Thymus (tissue), 11 donors: ENCODE measurements at regions not wholly inside any gene's neighbourhood (a gene's known extent, or its start where the extent isn't known, plus 50 kb on each side); places are given as distances from the start of the nearest gene placed in this dataset.

Experiments used
- DNase-seq, 9 donors: peaks; one replicate each; pipeline ENCODE4 v3.0.0-alpha.2; 2013; ENCODE audit warnings: low spot score in 9 of 9, low read depth in 6 of 9, missing footprints in 1 of 9
- H3K27ac ChIP-seq, 2 donors: one replicate each; pipeline ENCODE4 v1.5.1; 2013; ENCODE audit warnings: control low read depth in 1 of 2, low read depth in 1 of 2, low read length in 1 of 2, mild to moderate bottlenecking in 1 of 2, moderate library complexity in 1 of 2
- H3K27me3 ChIP-seq, 2 donors: one replicate each; pipeline ENCODE4 v1.5.1; 2013; ENCODE audit warnings: low read length in 1 of 2; ENCODE audit not compliant: control insufficient read depth in 2 of 2, insufficient read depth in 1 of 2
- H3K36me3 ChIP-seq, 2 donors: one replicate each; pipeline ENCODE4 v1.5.1; 2013; ENCODE audit warnings: low read length in 1 of 2, mild to moderate bottlenecking in 1 of 2, moderate library complexity in 1 of 2; ENCODE audit not compliant: control insufficient read depth in 2 of 2, insufficient read depth in 2 of 2
- H3K4me1 ChIP-seq, 2 donors: one replicate each; pipeline ENCODE4 v1.5.1; 2013; ENCODE audit warnings: low read length in 2 of 2; ENCODE audit not compliant: control insufficient read depth in 2 of 2, insufficient read depth in 2 of 2
- H3K4me3 ChIP-seq, 2 donors: one replicate each; pipeline ENCODE4 v1.5.1; 2013; ENCODE audit warnings: low read length in 2 of 2, control low read depth in 1 of 2, mild to moderate bottlenecking in 1 of 2
- H3K9me3 ChIP-seq, 2 donors: one replicate each; pipeline ENCODE4 v1.5.1; 2013; ENCODE audit warnings: low read length in 1 of 2, mild to moderate bottlenecking in 1 of 2; ENCODE audit not compliant: control insufficient read depth in 2 of 2, insufficient read depth in 1 of 2
- WGBS: extraction: QIAGEN DNeasy Blood & Tissue Kit; methylation state at CpG from one replicate; pipeline ENCODE4 v1.1.7; 2013; 5-methylcytosine and 5-hydroxymethylcytosine counted together
- donor health status: healthy.

DNA sequence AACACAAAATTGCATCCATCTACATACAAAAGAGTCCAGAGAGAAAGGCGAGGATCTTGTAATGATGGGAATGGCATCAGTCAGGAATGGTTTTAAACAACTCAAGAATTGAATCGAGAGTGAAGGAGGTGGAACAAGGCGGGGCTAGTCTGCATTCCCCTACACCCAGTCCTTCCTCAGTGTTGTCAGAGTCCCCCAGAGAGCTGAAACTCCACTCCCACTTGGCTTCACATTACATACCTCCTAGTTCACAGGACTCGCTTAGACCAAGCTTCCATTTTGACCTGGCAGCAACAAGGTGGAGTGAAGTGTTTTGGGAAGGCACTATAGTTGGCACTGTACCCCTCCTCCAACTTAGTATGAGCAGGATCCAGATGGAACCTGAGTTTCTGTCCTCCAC lies 1273.5 kb upstream of the CRIM1 start:
- no peaks in the 10 kb centered on the region for H3K4me1 ChIP-seq
- DNase-seq = no peak
- no peaks in the 10 kb centered on the region for H3K36me3 ChIP-seq
- H3K4me3 ChIP-seq = no peak overlapping the region
- no peak overlapping the region for H3K27ac ChIP-seq
- WGBS = 86% methylated on average over 4 of the region's 4 CpGs
- no peaks in the 10 kb centered on the region for H3K27me3 ChIP-seq
- H3K9me3 ChIP-seq = no peaks in the 10 kb centered on the region

DNA sequence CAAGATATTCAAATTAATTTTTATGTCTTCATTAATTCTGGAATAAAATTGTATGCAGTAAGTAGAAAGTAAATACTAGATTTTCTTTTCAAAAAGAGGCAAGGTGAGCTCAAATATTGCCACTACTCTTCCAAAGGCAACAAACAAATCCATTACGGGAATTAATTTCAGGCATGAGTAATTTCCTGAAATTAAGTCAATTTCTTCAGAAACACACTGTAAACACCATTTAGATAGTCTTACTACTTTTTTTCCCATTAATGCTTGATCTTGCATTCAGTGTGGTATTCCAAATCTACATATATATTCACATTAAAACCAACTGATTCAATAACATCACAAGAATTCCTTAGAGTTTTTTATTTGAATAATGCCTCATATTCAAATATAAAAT lies 1274.0 kb upstream of the CRIM1 start:
- H3K4me3 ChIP-seq = no peak overlapping the region
- H3K27ac ChIP-seq = no peak overlapping the region
- H3K9me3 ChIP-seq = no peaks in the 10 kb centered on the region
- no peaks in the 10 kb centered on the region for H3K4me1 ChIP-seq
- 93% methylated on average over 1 of the region's 1 CpG for WGBS
- H3K27me3 ChIP-seq = no peaks in the 10 kb centered on the region
- no peaks in the 10 kb centered on the region for H3K36me3 ChIP-seq
- DNase-seq = no peak

DNA sequence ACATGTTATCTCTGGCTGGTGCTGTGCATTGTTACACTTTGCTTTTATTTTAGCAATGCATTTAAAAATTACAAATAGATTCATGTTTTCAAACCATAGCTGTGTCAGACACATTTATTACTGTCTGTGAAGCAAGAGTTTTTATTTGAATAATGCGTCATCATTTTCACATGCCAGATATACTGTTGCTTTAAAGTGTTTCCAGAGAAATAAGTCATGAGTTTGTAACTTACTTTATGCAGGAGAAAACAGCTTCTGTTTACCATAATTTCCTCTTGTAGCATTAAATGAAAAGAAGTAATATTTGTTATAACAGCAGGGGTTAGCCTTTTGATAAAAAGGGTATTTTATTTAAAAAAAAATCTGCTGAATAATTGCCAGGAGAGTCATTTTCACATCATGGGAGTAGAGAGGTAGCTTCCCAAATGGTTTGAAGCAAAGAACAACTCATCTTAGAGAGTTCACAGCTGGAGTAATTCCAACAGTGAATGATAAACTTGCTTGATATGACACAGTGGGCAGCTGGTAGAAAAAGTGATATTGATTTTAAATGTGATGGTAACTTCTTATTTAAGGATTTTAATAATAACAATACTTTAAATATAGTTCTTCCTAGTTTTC lies 1274.5 kb upstream of the CRIM1 start:
- Histone ChIP-seq H3K9me3 (no peaks in the 10 kb centered on the region), H3K27me3 (no peaks in the 10 kb centered on the region), H3K36me3 (no peaks in the 10 kb centered on the region), H3K4me3 (no peak overlapping the region), H3K27ac (no peak overlapping the region), H3K4me1 (no peaks in the 10 kb centered on the region)
- no peak for DNase-seq
- 95% methylated on average over 1 of the region's 1 CpG for WGBS

GRCh38 chr2:35080231-35080910 lies 1275.2 kb upstream of the CRIM1 start:
- DNase-seq = no peak
- Histone ChIP-seq H3K27ac (no peak overlapping the region), H3K9me3 (no peaks in the 10 kb centered on the region), H3K36me3 (no peaks in the 10 kb centered on the region), H3K27me3 (no peaks in the 10 kb centered on the region), H3K4me3 (no peak overlapping the region), H3K4me1 (no peaks in the 10 kb centered on the region)
- 87% methylated on average over 5 of the region's 5 CpGs for WGBS

GRCh38 chr2:35067420-35067819 lies 1288.2 kb upstream of the CRIM1 start:
- no peak overlapping the region for H3K27ac ChIP-seq
- H3K9me3 ChIP-seq = peaks cover 3 to 13% of the 10 kb centered on the region in 2 donors
- 75% methylated on average over 1 of the region's 1 CpG for WGBS
- H3K4me3 ChIP-seq = no peak overlapping the region
- H3K4me1 ChIP-seq = no peaks in the 10 kb centered on the region
- DNase-seq = no peak
- no peaks in the 10 kb centered on the region for H3K27me3 ChIP-seq
- no peaks in the 10 kb centered on the region for H3K36me3 ChIP-seq

DNA sequence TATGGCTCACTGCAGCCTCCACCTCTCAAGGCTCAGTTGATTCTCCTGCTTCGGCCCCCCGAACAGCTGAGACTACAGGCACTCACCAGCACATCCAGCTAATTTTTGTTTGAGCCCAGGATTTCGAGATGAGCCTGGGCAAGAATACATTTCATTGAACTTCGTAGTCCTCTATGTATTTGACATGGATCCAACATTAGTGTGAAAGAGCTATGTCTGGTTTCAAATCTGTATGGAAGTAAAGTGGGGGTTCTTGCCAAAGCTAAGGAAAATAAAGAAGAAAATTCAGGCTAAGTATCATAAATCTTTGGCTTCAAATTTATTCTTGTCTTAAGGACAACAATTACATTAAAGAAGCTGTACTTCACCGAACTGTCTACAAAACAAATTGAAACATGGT lies 1291.7 kb upstream of the CRIM1 start:
- no peaks in the 10 kb centered on the region for H3K36me3 ChIP-seq
- peaks cover 3 to 13% of the 10 kb centered on the region in 2 donors for H3K9me3 ChIP-seq
- DNase-seq = no peak
- H3K4me1 ChIP-seq = no peaks in the 10 kb centered on the region
- H3K27me3 ChIP-seq = no peaks in the 10 kb centered on the region
- H3K4me3 ChIP-seq = no peak overlapping the region
- H3K27ac ChIP-seq = no peak overlapping the region
- WGBS = 90% methylated on average over 5 of the region's 5 CpGs

GRCh38 chr2:35035883-35036282 lies 1319.7 kb upstream of the CRIM1 start:
- DNase-seq = no peak
- 80% methylated on average over 3 of the region's 3 CpGs for WGBS
- H3K9me3 ChIP-seq = peaks cover 0 to 17% of the 10 kb centered on the region in 2 donors
- H3K4me3 ChIP-seq = no peak overlapping the region
- no peaks in the 10 kb centered on the region for H3K36me3 ChIP-seq
- H3K27ac ChIP-seq = no peak overlapping the region
- no peaks in the 10 kb centered on the region for H3K4me1 ChIP-seq
- H3K27me3 ChIP-seq = no peaks in the 10 kb centered on the region

- H3K4me3 ChIP-seq = no peak overlapping the region
- 92% methylated on average over 4 of the region's 4 CpGs for WGBS
- no peaks in the 10 kb centered on the region for H3K4me1 ChIP-seq
- no peak for DNase-seq
- H3K9me3 ChIP-seq = peaks cover 0 to 15% of the 10 kb centered on the region in 2 donors
- H3K27ac ChIP-seq = no peak overlapping the region
- no peaks in the 10 kb centered on the region for H3K36me3 ChIP-seq
- H3K27me3 ChIP-seq = no peaks in the 10 kb centered on the region
Observed at GRCh38 chr2:35033748-35034147, 1321.8 kb upstream of the CRIM1 start.

- Histone ChIP-seq H3K4me1 (no peaks in the 10 kb centered on the region), H3K27ac (no peak overlapping the region)
- DNase-seq = no peak
Observed at GRCh38 chr2:35023545-35023944, 1332.0 kb upstream of the CRIM1 start.

More at GRCh38 chr2:35023545-35023944, 1332.0 kb upstream of the CRIM1 start:
- Histone ChIP-seq H3K9me3 (no peaks in the 10 kb centered on the region), H3K36me3 (no peaks in the 10 kb centered on the region), H3K27me3 (no peaks in the 10 kb centered on the region), H3K4me3 (no peak overlapping the region)
